GM20000 (cell line): ENCODE measurements at regions not wholly inside any gene's neighbourhood (a gene's known extent, or its start where the extent isn't known, plus 50 kb on each side); places are given as distances from the start of the nearest gene placed in this dataset.
A peak's percentile ranks its signal among the peaks of the same experiment; 100 is the strongest.
"Not testable (repeated sequence)": the region's sequence is repeated elsewhere in the genome, so short reads cannot be mapped to it uniquely, and the experiment has no call there.

Source experiments
- DNase-seq: peaks from one replicate; pipeline ENCODE4 v3.0.0; 2012; ENCODE audit warnings: low spot score
- CTCF ChIP-seq: IDR thresholded peaks from 2 replicates; pipeline ENCODE4 v1.5.1; 2012; ENCODE audit warnings: mild to moderate bottlenecking, control low read depth; ENCODE audit errors: extremely low read depth, missing control alignments

- peak; percentile 77 for DNase-seq
- TF ChIP-seq CTCF: peak; percentile 70
Observed at GRCh38 chr1:9455487-9456234, 83.6 kb upstream of the SLC25A33 start.

- no peak for TF ChIP-seq CTCF
Observed at GRCh38 chr1:9456833-9457232, 82.4 kb upstream of the SLC25A33 start.

GRCh38 chr1:9459816-9460407 lies 79.4 kb upstream of the SLC25A33 start:
- DNase-seq: no peak

More at GRCh38 chr1:9456833-9457232, 82.4 kb upstream of the SLC25A33 start:
- DNase-seq: no peak

GRCh38 chr1:9465640-9466039 lies 73.6 kb upstream of the SLC25A33 start:
- no peak for DNase-seq
- TF ChIP-seq CTCF: no peak

More at GRCh38 chr1:9459816-9460407, 79.4 kb upstream of the SLC25A33 start:
- no peak for TF ChIP-seq CTCF

- DNase-seq: no peak
- TF ChIP-seq CTCF: no peak
Observed at GRCh38 chr1:9466780-9467758, 72.2 kb upstream of the SLC25A33 start.

GRCh38 chr1:9469882-9470281 lies 69.4 kb upstream of the SLC25A33 start:
- DNase-seq: not testable (repeated sequence)

GRCh38 chr1:9471679-9472078 lies 67.6 kb upstream of the SLC25A33 start:
- no peak for DNase-seq
- TF ChIP-seq CTCF: no peak
